ENCODE measurements at regions not wholly inside any gene's neighbourhood (a gene's known extent, or its start where the extent isn't known, plus 50 kb on each side); places are given as distances from the start of the nearest gene placed in this dataset.

- H3K36me3 ChIP-seq (ENCODE audit: control insufficient read depth, insufficient read depth, low read length), result no peaks in the 10 kb centered on the region
- peak; percentile 81 for TF ChIP-seq CTCF (IDR thresholded peaks at IDR 0.05; ENCODE audit: insufficient read depth, low read length, severe bottlenecking)
- no peaks in the 10 kb centered on the region for H3K27me3 ChIP-seq (ENCODE audit: control insufficient read depth, insufficient read depth, low read length)
- DNase-seq (ENCODE audit: low read depth) (peak; percentile 70), FAIRE-seq (no peak)
- H3K4me3 ChIP-seq (ENCODE audit: low read depth, low read length), result no peak overlapping the region
Observed at GRCh38 chr3:70120357-70120966, 120.9 kb downstream of the SAMMSON start.

GRCh38 chr3:70127192-70127591 is 127.7 kb downstream of the SAMMSON start:
- Histone ChIP-seq H3K36me3 (ENCODE audit: control insufficient read depth, insufficient read depth, low read length) (no peaks in the 10 kb centered on the region), H3K27me3 (ENCODE audit: control insufficient read depth, insufficient read depth, low read length) (no peaks in the 10 kb centered on the region), H3K4me3 (ENCODE audit: low read depth, low read length) (no peak overlapping the region)
- no peak for FAIRE-seq
- DNase-seq (ENCODE audit: low read depth), result no peak
- TF ChIP-seq CTCF (IDR thresholded peaks at IDR 0.05; ENCODE audit: insufficient read depth, low read length, severe bottlenecking), result no peak

GRCh38 chr3:70137366-70137765 is 137.8 kb downstream of the SAMMSON start:
- Histone ChIP-seq H3K36me3 (ENCODE audit: control insufficient read depth, insufficient read depth, low read length) (no peaks in the 10 kb centered on the region), H3K4me3 (ENCODE audit: low read depth, low read length) (no peak overlapping the region), H3K27me3 (ENCODE audit: control insufficient read depth, insufficient read depth, low read length) (no peaks in the 10 kb centered on the region)
- no peak for TF ChIP-seq CTCF (IDR thresholded peaks at IDR 0.05; ENCODE audit: insufficient read depth, low read length, severe bottlenecking)
- DNase-seq (ENCODE audit: low read depth) (no peak), FAIRE-seq (no peak)

GRCh38 chr3:70138606-70139005 is 139.1 kb downstream of the SAMMSON start:
- no peaks in the 10 kb centered on the region for H3K27me3 ChIP-seq (ENCODE audit: control insufficient read depth, insufficient read depth, low read length)
- no peak for FAIRE-seq

More at GRCh38 chr3:70138606-70139005, 139.1 kb downstream of the SAMMSON start:
- Histone ChIP-seq H3K36me3 (ENCODE audit: control insufficient read depth, insufficient read depth, low read length) (no peaks in the 10 kb centered on the region), H3K4me3 (ENCODE audit: low read depth, low read length) (no peak overlapping the region)
- peak; percentile 42 for DNase-seq (ENCODE audit: low read depth)
- no peak for TF ChIP-seq CTCF (IDR thresholded peaks at IDR 0.05; ENCODE audit: insufficient read depth, low read length, severe bottlenecking)

All from bronchial epithelial cell (primary cell).